NCI-H2171 (cell line): ENCODE measurements at regions not wholly inside any gene's neighbourhood (a gene's known extent, or its start where the extent isn't known, plus 50 kb on each side); places are given as distances from the start of the nearest gene placed in this dataset.

ENCODE experiments used
- DNase-seq: peaks from one replicate; lab custom pipeline; 2025; lab: John Stamatoyannopoulos, UW

DNA sequence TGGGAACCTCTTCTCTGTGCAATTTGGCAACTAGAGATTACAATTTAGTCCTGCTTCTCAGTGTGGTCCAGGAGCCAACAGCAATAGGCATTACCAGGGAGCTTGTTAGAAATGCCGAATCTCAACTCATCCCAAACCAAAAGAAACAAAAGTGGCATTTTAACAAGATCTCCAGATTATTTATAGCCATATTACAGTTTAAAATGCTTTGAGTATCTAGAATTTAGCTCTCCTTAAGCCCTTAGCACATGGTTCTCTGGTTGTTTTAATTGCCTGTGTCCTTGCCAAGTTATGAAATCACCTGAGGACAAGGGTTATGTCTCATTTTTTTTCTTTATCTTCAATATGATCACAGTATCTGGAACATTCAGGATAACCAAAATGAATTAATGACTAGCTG, 51.6 kb upstream of the TAS2R1 start:
- DNase-seq: no peak
